H1 (cell line): ENCODE measurements at regions not wholly inside any gene's neighbourhood (a gene's known extent, or its start where the extent isn't known, plus 50 kb on each side); places are given as distances from the start of the nearest gene placed in this dataset.

Experiments
- CTCF ChIA-PET: fragments of 300-600 bp; sonication (Branson Sonifier 250); formaldehyde crosslinking; loops from one replicate; lab custom pipeline; 2021; ENCODE audit not compliant: partially characterized antibody; lab: Charles Lee
- POLR2A ChIA-PET: fragments of 300-600 bp; sonication (Branson Sonifier 250); formaldehyde crosslinking; loops from one replicate; lab custom pipeline; 2021; ENCODE audit warnings: inconsistent platforms; ENCODE audit not compliant: partially characterized antibody; lab: Charles Lee
- DNase-seq, 2 experiments: peaks; one replicate each; pipeline versions ENCODE4 v3.0.0 to v3.0.0-alpha.2; 2010 to 2022; ENCODE audit warnings: low spot score in 2 of 2, low read depth in 1 of 2, mixed read lengths in 1 of 2
- FAIRE-seq: peaks from 2 replicates; lab custom pipeline; 2011; peaks lifted over from hg19 to GRCh38; lab: Jason Lieb, UNC
- H2AFZ ChIP-seq: 2 replicates; pipeline ENCODE4 v1.8.1; 2012; ENCODE audit warnings: low read length, inconsistent platforms
- H2AK5ac ChIP-seq: 2 replicates; pipeline ENCODE4 v1.6.1; 2013; ENCODE audit warnings: low read depth, low read length
- H2BK120ac ChIP-seq: replicated peaks from 2 replicates; pipeline ENCODE3; 2013; ENCODE audit warnings: low read depth, low read length, inconsistent platforms
- H2BK12ac ChIP-seq: 2 replicates; pipeline ENCODE4 v1.6.1; 2013; ENCODE audit warnings: low read depth, low read length
- H2BK15ac ChIP-seq: 2 replicates; pipeline ENCODE4 v1.6.1; 2013; ENCODE audit warnings: low read length
- H2BK20ac ChIP-seq: 2 replicates; pipeline ENCODE4 v1.6.1; 2013; ENCODE audit warnings: low read length
- H2BK5ac ChIP-seq: 2 replicates; pipeline ENCODE4 v1.6.1; 2013; ENCODE audit warnings: low read depth, low read length
- H3K14ac ChIP-seq: 2 replicates; pipeline ENCODE4 v1.6.1; 2013; ENCODE audit warnings: inconsistent platforms; ENCODE audit not compliant: insufficient read length
- H3K18ac ChIP-seq: 2 replicates; pipeline ENCODE4 v1.6.1; 2013; ENCODE audit warnings: low read length; ENCODE audit errors: extremely low read depth
- H3K23ac ChIP-seq: 2 replicates; pipeline ENCODE4 v1.6.1; 2013; ENCODE audit warnings: inconsistent platforms; ENCODE audit not compliant: insufficient read length
- H3K23me2 ChIP-seq: 2 replicates; pipeline ENCODE4 v1.6.1; 2013; ENCODE audit warnings: low read depth, low read length
- H3K27ac ChIP-seq: 2 replicates; pipeline ENCODE4 v1.6.1; 2011; ENCODE audit warnings: low read depth, low read length, inconsistent platforms
- H3K27me3 ChIP-seq, 4 experiments: replicated peaks in 1 of 4; 1 replicate in 1 of 4; 2 replicates in 3 of 4; pipeline versions ENCODE4 v1.6.1 to v1.8.1; 2011 to 2013; ENCODE audit warnings: low read length in 3 of 4, mild to moderate bottlenecking in 3 of 4, inconsistent platforms in 2 of 4, mixed read lengths in 2 of 4, moderate library complexity in 1 of 4; ENCODE audit not compliant: control insufficient read depth in 3 of 4, insufficient read depth in 3 of 4; ENCODE audit errors: extremely low read depth in 1 of 4
- H3K36me3 ChIP-seq, 4 experiments: 2 replicates each; pipeline versions ENCODE4 v1.6.1 to v1.8.1; 2011 to 2013; ENCODE audit warnings: mild to moderate bottlenecking in 4 of 4, low read length in 3 of 4, moderate library complexity in 2 of 4, control low read depth in 1 of 4, inconsistent platforms in 1 of 4; ENCODE audit not compliant: insufficient read depth in 4 of 4, control insufficient read depth in 2 of 4
- H3K4ac ChIP-seq: replicated peaks from 2 replicates; pipeline ENCODE3; 2013; ENCODE audit warnings: low read length, low read depth, mixed read lengths, inconsistent platforms; ENCODE audit not compliant: insufficient read length
- H3K4me1 ChIP-seq, 4 experiments: replicated peaks in 1 of 4; 1 replicate in 1 of 4; 2 replicates in 3 of 4; pipeline versions ENCODE4 v1.6.1 to v1.8.1; 2011 to 2013; ENCODE audit warnings: low read length in 3 of 4, inconsistent platforms in 2 of 4, mixed read lengths in 1 of 4; ENCODE audit not compliant: insufficient read depth in 4 of 4, control insufficient read depth in 3 of 4
- H3K4me2 ChIP-seq, 2 experiments: 2 replicates each; pipeline versions ENCODE4 v1.6.1 to v1.8.1; 2011 to 2013; ENCODE audit warnings: low read depth in 2 of 2, low read length in 2 of 2, control low read depth in 1 of 2, inconsistent platforms in 1 of 2, mild to moderate bottlenecking in 1 of 2; ENCODE audit not compliant: insufficient read depth in 1 of 2
- H3K4me3 ChIP-seq, 4 experiments: fragments of 200-600, 300-600 bp in 1 of 4; sonication (generic), shearing (Covaris generic), sonication (Bioruptor Twin) in 1 of 4; 2 replicates each; pipeline versions ENCODE4 v1.5.1 to v1.8.1; 2011 to 2016; ENCODE audit warnings: low read length in 4 of 4, low read depth in 3 of 4, control low read depth in 2 of 4, inconsistent platforms in 2 of 4, mild to moderate bottlenecking in 2 of 4, mixed read lengths in 1 of 4, moderate library complexity in 1 of 4; ENCODE audit not compliant: insufficient read depth in 2 of 4; ENCODE audit errors: extremely low read depth in 1 of 4
- H3K56ac ChIP-seq: replicated peaks from 2 replicates; pipeline ENCODE3; 2013; ENCODE audit warnings: low read depth, mild to moderate bottlenecking, mixed read lengths, low read length, inconsistent platforms; ENCODE audit not compliant: insufficient read length
- H3K79me1 ChIP-seq: 2 replicates; pipeline ENCODE4 v1.6.1; 2013; ENCODE audit warnings: low read depth, low read length, control low read depth
- H3K79me2 ChIP-seq, 2 experiments: 2 replicates each; pipeline versions ENCODE4 v1.6.1 to v1.8.1; 2012 to 2013; ENCODE audit warnings: low read length in 2 of 2, mild to moderate bottlenecking in 2 of 2, inconsistent platforms in 1 of 2; ENCODE audit not compliant: insufficient read depth in 2 of 2, control insufficient read depth in 1 of 2
- H3K9ac ChIP-seq, 4 experiments: replicated peaks in 1 of 4; 1 replicate in 1 of 4; 2 replicates in 3 of 4; pipeline versions ENCODE4 v1.6.1 to v1.8.1; 2011 to 2013; ENCODE audit warnings: low read depth in 3 of 4, low read length in 3 of 4, control low read depth in 2 of 4, mild to moderate bottlenecking in 2 of 4, moderate library complexity in 2 of 4, inconsistent platforms in 1 of 4; ENCODE audit errors: extremely low read depth in 1 of 4
- H3K9me3 ChIP-seq, 2 experiments: 2 replicates each; pipeline versions ENCODE4 v1.6.1 to v1.8.1; 2012 to 2013; ENCODE audit warnings: mild to moderate bottlenecking in 2 of 2, moderate library complexity in 2 of 2, control low read depth in 1 of 2, inconsistent platforms in 1 of 2, low read depth in 1 of 2, low read length in 1 of 2, mixed read lengths in 1 of 2; ENCODE audit not compliant: insufficient read depth in 2 of 2
- H4K20me1 ChIP-seq, 2 experiments: replicated peaks in 1 of 2; 2 replicates each; pipeline versions ENCODE3 to v1.8.1; 2011 to 2013; ENCODE audit warnings: inconsistent platforms in 2 of 2, low read length in 2 of 2, mild to moderate bottlenecking in 1 of 2; ENCODE audit not compliant: insufficient read depth in 2 of 2, control insufficient read depth in 1 of 2
- H4K5ac ChIP-seq: 2 replicates; pipeline ENCODE4 v1.6.1; 2013; ENCODE audit warnings: low read length, low read depth, mixed read lengths, inconsistent platforms; ENCODE audit not compliant: insufficient read length
- H4K8ac ChIP-seq: 2 replicates; pipeline ENCODE4 v1.8.0; 2013; ENCODE audit warnings: mild to moderate bottlenecking, moderate library complexity, low read length, inconsistent platforms; ENCODE audit not compliant: insufficient read depth; ENCODE audit errors: extremely low read depth
- H4K91ac ChIP-seq: replicated peaks from 2 replicates; pipeline ENCODE3; 2013; ENCODE audit warnings: low read length, mixed read lengths, inconsistent platforms; ENCODE audit not compliant: insufficient read length
- RAD21 ChIP-seq, 2 experiments: IDR thresholded peaks in 1 of 2; conservative IDR thresholded peaks in 1 of 2; 2 replicates each; pipeline ENCODE4 v1.6.1; 2011; ENCODE audit warnings: low read depth in 2 of 2, low read length in 2 of 2, improper control_type of control experiment in 1 of 2, inconsistent platforms in 1 of 2, mild to moderate bottlenecking in 1 of 2, moderate library complexity in 1 of 2
- SIRT6 ChIP-seq: IDR thresholded peaks from one replicate; pipeline ENCODE4 v1.7.1; 2012; ENCODE audit warnings: low read length, inconsistent platforms
- WGBS, 2 experiments: shearing (Covaris generic) in 1 of 2; methylation state at CpG; one replicate each; pipeline versions ENCODE4 v1.1.6 to v1.1.7; 2013 to 2015; ENCODE audit warnings: low lambda C conversion rate in 2 of 2, mixed read lengths in 2 of 2, inconsistent platforms in 1 of 2, low coverage in 1 of 2, missing lambda C conversion rate in 1 of 2; ENCODE audit not compliant: insufficient replicate concordance in 2 of 2, insufficient coverage in 1 of 2, insufficient read length in 1 of 2; ENCODE audit errors: extremely low coverage in 1 of 2, missing lambda C conversion rate in 1 of 2; 5-methylcytosine and 5-hydroxymethylcytosine counted together

DNA sequence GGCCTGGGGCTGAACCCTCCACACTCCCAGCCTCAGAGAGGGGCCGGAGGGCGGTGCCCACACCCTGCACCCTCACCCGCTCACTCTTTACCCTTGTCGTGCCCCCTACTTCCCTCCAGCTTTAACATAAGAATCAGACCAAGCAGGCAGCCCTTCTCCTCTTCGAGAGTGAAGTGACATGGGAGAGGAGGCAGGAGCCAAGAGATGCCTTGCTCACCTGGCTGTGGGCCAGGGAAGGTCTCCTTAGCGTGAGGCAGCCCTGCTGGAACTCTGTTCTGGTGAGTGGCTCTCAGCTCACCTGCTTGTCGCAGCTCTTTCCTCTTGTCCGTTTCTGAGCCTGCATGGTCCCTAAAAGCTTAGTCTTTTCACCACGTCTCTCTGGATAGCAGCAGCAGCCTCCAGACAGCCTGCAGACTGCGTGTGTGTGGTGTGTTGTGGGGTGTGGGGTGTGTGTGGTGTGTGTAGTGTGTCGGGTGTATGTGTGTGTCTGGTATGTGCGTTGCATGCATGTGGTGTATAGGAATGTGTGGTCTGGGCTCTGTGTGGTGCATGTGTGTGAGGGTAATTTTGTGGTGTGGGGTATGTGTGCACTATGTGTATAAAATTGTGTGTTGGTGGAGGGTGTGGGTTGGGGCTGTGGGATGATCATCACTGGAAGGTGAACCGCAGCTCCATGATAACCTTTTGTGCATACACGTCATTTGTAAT, 86.7 kb downstream of the CCDC185 start:
- no peak overlapping the region for H3K9ac ChIP-seq
- POLR2A ChIA-PET: interaction anchor here (0.6 to 0.8 kb wide), 2 partner anchors 49 to 77 kb away, joined by 3 read pairs; no protein-coding TSS in a partner anchor
- FAIRE-seq: no peak
- H4K91ac ChIP-seq: peak overlapping the region; percentile 35
- H3K4me1 ChIP-seq: peaks cover 5 to 11% (median 8%) of the 10 kb centered on the region in 4 experiments
- H4K20me1 ChIP-seq: peaks cover 0 to 2% of the 10 kb centered on the region in 2 experiments
- no peak overlapping the region for H3K18ac ChIP-seq
- no peak overlapping the region for H2AK5ac ChIP-seq
- 51% methylated on average over 14 of the region's 14 CpGs; no CpG with 5 or more reads in 1 of the 2 experiments for WGBS, 2 experiments
- peak overlapping the region in 2 of 4 experiments; percentile 2 to 14; a peak in 4 of 8 replicates for H3K4me3 ChIP-seq
- no peak overlapping the region for H3K14ac ChIP-seq
- no peaks in the 10 kb centered on the region for H3K79me1 ChIP-seq
- peak overlapping the region; percentile 89 for H2AFZ ChIP-seq
- CTCF ChIA-PET: interaction anchor here (0.6 to 1.6 kb wide), 11 partner anchors 10 to 390 kb away, joined by 3 to 7 read pairs (median 3); no protein-coding TSS in a partner anchor
- H3K23me2 ChIP-seq: 0 out of 2 replicates have a peak, but pooled peaks cover 2% of the 10 kb centered on the region
- H3K4me2 ChIP-seq: peak overlapping the region; percentile 44 to 59
- H2BK12ac ChIP-seq: peak overlapping the region; percentile 70; the same call in 1 of the 2 replicates
- H2BK120ac ChIP-seq: no peak overlapping the region
- H3K9me3 ChIP-seq: no peaks in the 10 kb centered on the region
- H3K27ac ChIP-seq: no peak overlapping the region
- H2BK15ac ChIP-seq: peak overlapping the region; percentile 76
- no peaks in the 10 kb centered on the region for H3K79me2 ChIP-seq
- DNase-seq: peak in 1 of 2 experiments; percentile 51
- H3K36me3 ChIP-seq: no peaks in the 10 kb centered on the region
- TF ChIP-seq SIRT6 (no peak), RAD21 (IDR thresholded peaks at IDR 0.05 in 1 of 2, conservative IDR thresholded peaks at IDR 0.05 in 1 of 2; ENCODE audit: low read depth in 2 of 2, low read length in 2 of 2) (peak in 1 of 2 experiments; percentile 3; a peak in 1 of 4 replicates)
- peaks cover 0 to 2% (median 0%) of the 10 kb centered on the region in 4 experiments; a peak in 1 of 7 replicates for H3K27me3 ChIP-seq
- no peak overlapping the region for H4K5ac ChIP-seq
- H3K4ac ChIP-seq: no peak overlapping the region
- no peak overlapping the region for H3K23ac ChIP-seq
- H4K8ac ChIP-seq: peak overlapping the region; percentile 9; the same call in 1 of the 2 replicates
- H2BK20ac ChIP-seq: peak overlapping the region; percentile 9; the same call in 1 of the 2 replicates
- H2BK5ac ChIP-seq: no peak overlapping the region
- H3K56ac ChIP-seq: no peak overlapping the region
